ENCODE measurements at regions not wholly inside any gene's neighbourhood (a gene's known extent, or its start where the extent isn't known, plus 50 kb on each side); places are given as distances from the start of the nearest gene placed in this dataset.

DNA sequence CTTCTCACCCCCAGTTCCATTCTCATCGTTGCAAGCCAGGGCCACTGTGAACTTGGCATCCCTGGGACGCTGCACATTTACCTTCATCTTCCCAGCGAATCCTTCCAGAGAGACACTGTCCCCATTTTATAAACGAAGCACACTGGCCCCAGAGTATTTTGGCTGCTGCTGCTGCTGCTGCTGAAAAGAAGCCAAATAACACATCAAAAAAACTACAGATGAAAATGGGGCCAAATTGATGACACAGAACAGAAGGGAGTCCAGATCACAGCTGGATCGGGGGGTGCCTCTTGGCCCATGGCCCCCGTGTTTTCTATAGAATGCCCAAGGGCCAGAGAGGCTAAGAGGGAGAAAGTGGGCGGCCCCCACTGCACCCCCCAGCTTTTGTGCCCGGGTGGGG lies 221.0 kb upstream of the IGF1R start:
- Histone ChIP-seq H3K27ac (replicated peaks) (no peak overlapping the region), H3K4me3 (replicated peaks; ENCODE audit: insufficient read depth, low read length) (no peak overlapping the region), H3K27me3 (ENCODE audit: insufficient read depth, poor library complexity, severe bottlenecking) (peaks cover 9% of the 10 kb centered on the region)
- TF ChIP-seq, protein P1, sequence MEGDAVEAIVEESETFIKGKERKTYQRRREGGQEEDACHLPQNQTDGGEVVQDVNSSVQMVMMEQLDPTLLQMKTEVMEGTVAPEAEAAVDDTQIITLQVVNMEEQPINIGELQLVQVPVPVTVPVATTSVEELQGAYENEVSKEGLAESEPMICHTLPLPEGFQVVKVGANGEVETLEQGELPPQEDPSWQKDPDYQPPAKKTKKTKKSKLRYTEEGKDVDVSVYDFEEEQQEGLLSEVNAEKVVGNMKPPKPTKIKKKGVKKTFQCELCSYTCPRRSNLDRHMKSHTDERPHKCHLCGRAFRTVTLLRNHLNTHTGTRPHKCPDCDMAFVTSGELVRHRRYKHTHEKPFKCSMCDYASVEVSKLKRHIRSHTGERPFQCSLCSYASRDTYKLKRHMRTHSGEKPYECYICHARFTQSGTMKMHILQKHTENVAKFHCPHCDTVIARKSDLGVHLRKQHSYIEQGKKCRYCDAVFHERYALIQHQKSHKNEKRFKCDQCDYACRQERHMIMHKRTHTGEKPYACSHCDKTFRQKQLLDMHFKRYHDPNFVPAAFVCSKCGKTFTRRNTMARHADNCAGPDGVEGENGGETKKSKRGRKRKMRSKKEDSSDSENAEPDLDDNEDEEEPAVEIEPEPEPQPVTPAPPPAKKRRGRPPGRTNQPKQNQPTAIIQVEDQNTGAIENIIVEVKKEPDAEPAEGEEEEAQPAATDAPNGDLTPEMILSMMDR (IDR thresholded peaks at IDR 0.05; ENCODE audit: insufficient read depth, low read length): no peak
- TF ChIP-seq GABPA (IDR thresholded peaks at IDR 0.05; ENCODE audit: low read depth) (no peak), POLR2AphosphoS5 (IDR thresholded peaks at IDR 0.05; ENCODE audit: low read depth) (no peak), SPI1 (IDR thresholded peaks at IDR 0.05; ENCODE audit: borderline replicate concordance, low read depth) (no peak)
- TF ChIP-seq, protein P2, sequence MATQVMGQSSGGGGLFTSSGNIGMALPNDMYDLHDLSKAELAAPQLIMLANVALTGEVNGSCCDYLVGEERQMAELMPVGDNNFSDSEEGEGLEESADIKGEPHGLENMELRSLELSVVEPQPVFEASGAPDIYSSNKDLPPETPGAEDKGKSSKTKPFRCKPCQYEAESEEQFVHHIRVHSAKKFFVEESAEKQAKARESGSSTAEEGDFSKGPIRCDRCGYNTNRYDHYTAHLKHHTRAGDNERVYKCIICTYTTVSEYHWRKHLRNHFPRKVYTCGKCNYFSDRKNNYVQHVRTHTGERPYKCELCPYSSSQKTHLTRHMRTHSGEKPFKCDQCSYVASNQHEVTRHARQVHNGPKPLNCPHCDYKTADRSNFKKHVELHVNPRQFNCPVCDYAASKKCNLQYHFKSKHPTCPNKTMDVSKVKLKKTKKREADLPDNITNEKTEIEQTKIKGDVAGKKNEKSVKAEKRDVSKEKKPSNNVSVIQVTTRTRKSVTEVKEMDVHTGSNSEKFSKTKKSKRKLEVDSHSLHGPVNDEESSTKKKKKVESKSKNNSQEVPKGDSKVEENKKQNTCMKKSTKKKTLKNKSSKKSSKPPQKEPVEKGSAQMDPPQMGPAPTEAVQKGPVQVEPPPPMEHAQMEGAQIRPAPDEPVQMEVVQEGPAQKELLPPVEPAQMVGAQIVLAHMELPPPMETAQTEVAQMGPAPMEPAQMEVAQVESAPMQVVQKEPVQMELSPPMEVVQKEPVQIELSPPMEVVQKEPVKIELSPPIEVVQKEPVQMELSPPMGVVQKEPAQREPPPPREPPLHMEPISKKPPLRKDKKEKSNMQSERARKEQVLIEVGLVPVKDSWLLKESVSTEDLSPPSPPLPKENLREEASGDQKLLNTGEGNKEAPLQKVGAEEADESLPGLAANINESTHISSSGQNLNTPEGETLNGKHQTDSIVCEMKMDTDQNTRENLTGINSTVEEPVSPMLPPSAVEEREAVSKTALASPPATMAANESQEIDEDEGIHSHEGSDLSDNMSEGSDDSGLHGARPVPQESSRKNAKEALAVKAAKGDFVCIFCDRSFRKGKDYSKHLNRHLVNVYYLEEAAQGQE (IDR thresholded peaks at IDR 0.05; ENCODE audit: insufficient replicate concordance, low read depth): no peak
- DNase-seq (ENCODE audit: low read depth in 1 of 2, low spot score in 1 of 2): no peak

DNA sequence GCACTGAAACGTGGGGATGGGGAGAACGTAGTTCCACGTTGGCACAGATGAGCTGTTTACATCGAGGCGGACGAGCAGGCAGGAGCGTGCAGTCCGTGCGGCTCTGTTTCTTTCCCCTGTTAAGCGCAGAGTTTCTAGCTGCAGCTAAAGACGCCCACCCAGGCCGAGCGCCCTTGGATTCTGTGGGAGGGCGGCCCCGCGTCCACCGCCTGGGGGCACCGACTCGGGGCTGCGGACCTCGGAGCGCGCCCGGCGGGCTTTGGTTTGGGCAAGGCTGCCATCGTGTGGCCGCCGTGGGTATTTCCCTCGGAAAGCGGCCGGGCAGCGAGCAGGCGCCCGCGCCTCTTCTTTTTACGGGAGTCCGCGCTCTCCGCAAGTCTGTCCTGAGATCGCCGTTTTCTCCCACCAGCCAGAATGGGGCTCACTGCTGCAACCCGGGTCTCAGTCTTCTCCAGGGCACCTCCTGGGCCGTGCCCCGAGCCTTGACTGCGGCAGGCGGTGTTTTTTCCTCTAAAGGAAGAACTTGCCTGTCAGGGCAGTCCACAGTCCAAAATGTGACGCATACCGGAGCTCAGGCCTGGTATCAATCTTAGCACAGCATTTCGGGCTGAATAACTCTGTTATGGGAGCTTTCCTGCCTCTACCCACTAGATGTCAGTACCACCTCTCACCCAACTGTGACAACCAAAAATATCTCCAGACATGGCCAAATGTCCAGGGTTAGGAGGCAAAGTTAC lies 219.9 kb upstream of the IGF1R start:
- TF ChIP-seq, protein P1 (IDR thresholded peaks at IDR 0.05; ENCODE audit: insufficient read depth, low read length): peak; percentile 24
- TF ChIP-seq SPI1 (IDR thresholded peaks at IDR 0.05; ENCODE audit: borderline replicate concordance, low read depth) (no peak), GABPA (IDR thresholded peaks at IDR 0.05; ENCODE audit: low read depth) (no peak), POLR2AphosphoS5 (IDR thresholded peaks at IDR 0.05; ENCODE audit: low read depth) (no peak)
- TF ChIP-seq, protein P2 (IDR thresholded peaks at IDR 0.05; ENCODE audit: insufficient replicate concordance, low read depth): no peak
- Histone ChIP-seq H3K27me3 (ENCODE audit: insufficient read depth, poor library complexity, severe bottlenecking) (peaks cover 7% of the 10 kb centered on the region), H3K4me3 (replicated peaks; ENCODE audit: insufficient read depth, low read length) (no peak overlapping the region), H3K27ac (replicated peaks) (no peak overlapping the region)
- DNase-seq (ENCODE audit: low read depth in 1 of 2, low spot score in 1 of 2): peak in 1 of 2 experiments; percentile 54

DNA sequence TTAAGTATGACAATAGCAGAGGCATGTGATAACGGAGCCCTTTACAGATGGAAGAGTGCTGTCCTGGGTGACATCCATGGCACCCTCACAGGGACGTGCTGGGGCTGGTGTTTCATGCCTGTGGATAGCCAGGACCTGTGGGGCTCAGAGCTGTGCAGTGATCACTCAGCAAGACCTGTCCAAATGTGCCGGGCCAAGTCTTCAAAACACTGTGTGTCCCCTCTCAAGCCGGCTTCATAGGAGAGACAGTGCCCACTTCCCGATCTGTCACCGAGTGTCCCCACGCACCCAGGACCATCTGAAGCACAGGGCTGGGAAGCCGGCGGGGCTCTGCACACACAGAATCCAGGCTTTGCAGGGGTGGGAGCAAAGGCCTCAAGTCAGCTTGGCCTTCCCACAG lies 217.2 kb upstream of the IGF1R start:
- Histone ChIP-seq H3K27me3 (ENCODE audit: insufficient read depth, poor library complexity, severe bottlenecking) (peaks cover 5% of the 10 kb centered on the region), H3K27ac (replicated peaks) (no peak overlapping the region), H3K4me3 (replicated peaks; ENCODE audit: insufficient read depth, low read length) (no peak overlapping the region)
- DNase-seq (ENCODE audit: low read depth in 1 of 2, low spot score in 1 of 2): no peak
- TF ChIP-seq, protein P1 (IDR thresholded peaks at IDR 0.05; ENCODE audit: insufficient read depth, low read length): no peak
- TF ChIP-seq SPI1 (IDR thresholded peaks at IDR 0.05; ENCODE audit: borderline replicate concordance, low read depth) (no peak), POLR2AphosphoS5 (IDR thresholded peaks at IDR 0.05; ENCODE audit: low read depth) (no peak), GABPA (IDR thresholded peaks at IDR 0.05; ENCODE audit: low read depth) (no peak)
- TF ChIP-seq, protein P2 (IDR thresholded peaks at IDR 0.05; ENCODE audit: insufficient replicate concordance, low read depth): no peak
